Bronchial epithelial cell (primary cell): ENCODE measurements at regions not wholly inside any gene's neighbourhood (a gene's known extent, or its start where the extent isn't known, plus 50 kb on each side); places are given as distances from the start of the nearest gene placed in this dataset.

Experiments used
- DNase-seq: peaks from one replicate; pipeline ENCODE4 v3.0.0-alpha.2; 2010; ENCODE audit warnings: low read depth
- FAIRE-seq: peaks from 2 replicates; lab custom pipeline; 2011; peaks lifted over from hg19 to GRCh38; lab: Jason Lieb, UNC
- H3K27me3 ChIP-seq: 2 replicates; pipeline ENCODE4 v1.5.1; 2011; ENCODE audit warnings: low read length; ENCODE audit not compliant: control insufficient read depth, insufficient read depth
- H3K36me3 ChIP-seq: 2 replicates; pipeline ENCODE4 v1.5.1; 2011; ENCODE audit warnings: low read length; ENCODE audit not compliant: control insufficient read depth, insufficient read depth
- H3K4me3 ChIP-seq: 2 replicates; pipeline ENCODE4 v1.5.1; 2011; ENCODE audit warnings: mild to moderate bottlenecking, low read depth, low read length, control low read depth
- TF ChIP-seq, protein P1 (sequence below): IDR thresholded peaks from 2 replicates; pipeline ENCODE4 v1.5.1; 2011; ENCODE audit warnings: mild to moderate bottlenecking, moderate library complexity, low read length, control low read depth, inconsistent platforms; ENCODE audit not compliant: insufficient read depth, severe bottlenecking

DNA sequence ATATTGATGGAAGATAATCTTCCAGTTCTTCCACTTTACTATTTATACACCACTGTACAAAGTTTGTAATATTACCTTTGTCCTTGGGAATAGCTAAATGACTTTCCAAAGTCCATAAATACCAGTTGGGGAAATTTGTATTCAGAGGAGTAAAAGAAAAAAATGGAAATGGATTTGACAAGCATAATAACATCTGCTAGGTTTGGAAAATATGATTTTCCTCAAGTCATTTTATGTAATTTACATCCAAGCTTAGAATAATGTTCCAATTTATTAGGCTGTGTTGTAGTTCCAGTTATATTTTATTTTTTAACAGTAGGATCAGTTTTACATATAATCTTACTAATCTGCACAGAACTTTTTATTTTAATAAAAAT, 563.0 kb upstream of the PKDCC start:
- no peak for FAIRE-seq
- Histone ChIP-seq H3K36me3 (no peaks in the 10 kb centered on the region), H3K27me3 (no peaks in the 10 kb centered on the region), H3K4me3 (no peak overlapping the region)
- TF ChIP-seq, protein P1, sequence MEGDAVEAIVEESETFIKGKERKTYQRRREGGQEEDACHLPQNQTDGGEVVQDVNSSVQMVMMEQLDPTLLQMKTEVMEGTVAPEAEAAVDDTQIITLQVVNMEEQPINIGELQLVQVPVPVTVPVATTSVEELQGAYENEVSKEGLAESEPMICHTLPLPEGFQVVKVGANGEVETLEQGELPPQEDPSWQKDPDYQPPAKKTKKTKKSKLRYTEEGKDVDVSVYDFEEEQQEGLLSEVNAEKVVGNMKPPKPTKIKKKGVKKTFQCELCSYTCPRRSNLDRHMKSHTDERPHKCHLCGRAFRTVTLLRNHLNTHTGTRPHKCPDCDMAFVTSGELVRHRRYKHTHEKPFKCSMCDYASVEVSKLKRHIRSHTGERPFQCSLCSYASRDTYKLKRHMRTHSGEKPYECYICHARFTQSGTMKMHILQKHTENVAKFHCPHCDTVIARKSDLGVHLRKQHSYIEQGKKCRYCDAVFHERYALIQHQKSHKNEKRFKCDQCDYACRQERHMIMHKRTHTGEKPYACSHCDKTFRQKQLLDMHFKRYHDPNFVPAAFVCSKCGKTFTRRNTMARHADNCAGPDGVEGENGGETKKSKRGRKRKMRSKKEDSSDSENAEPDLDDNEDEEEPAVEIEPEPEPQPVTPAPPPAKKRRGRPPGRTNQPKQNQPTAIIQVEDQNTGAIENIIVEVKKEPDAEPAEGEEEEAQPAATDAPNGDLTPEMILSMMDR: no peak
- no peak for DNase-seq

DNA sequence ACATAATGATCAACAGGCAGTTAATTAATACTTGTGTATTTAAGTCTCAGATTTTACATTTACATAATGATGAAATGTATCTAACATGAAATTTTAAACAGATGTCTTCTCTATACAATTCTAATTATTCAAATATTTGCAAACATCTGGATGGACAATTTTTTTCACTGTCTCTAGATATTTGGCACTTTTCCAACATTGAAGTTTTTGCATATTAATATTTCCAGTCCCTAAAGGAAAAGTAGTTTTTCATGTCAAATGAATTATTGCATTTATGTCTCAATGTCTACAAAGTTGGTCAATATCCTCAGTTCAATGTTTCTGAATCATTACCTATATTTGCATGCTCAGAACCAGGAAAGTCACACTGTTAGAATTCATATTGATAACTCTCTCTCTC, 560.9 kb upstream of the PKDCC start:
- FAIRE-seq (no peak), DNase-seq (no peak)
- Histone ChIP-seq H3K36me3 (no peaks in the 10 kb centered on the region), H3K4me3 (no peak overlapping the region), H3K27me3 (no peaks in the 10 kb centered on the region)
- TF ChIP-seq, protein P1: no peak

DNA sequence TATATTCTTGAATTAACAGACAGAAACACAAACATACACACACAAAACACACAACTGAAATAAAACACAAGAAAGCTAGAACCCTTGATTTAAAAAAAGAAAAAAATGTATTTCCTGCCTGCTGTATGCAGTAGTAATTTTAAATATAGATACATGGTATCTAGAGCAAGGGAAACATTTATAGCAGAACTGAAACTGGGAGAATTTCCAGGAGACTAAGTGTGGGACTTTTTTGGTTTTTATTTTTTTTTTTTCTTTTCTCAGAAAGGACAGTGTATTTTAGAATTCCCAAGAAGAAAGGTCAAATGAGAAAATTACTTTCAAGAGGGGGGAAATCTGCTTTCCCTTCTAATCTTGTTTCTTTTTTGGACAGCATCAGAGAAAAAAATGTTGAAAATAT, 558.9 kb upstream of the PKDCC start:
- DNase-seq (no peak), FAIRE-seq (no peak)
- Histone ChIP-seq H3K4me3 (no peak overlapping the region), H3K27me3 (no peaks in the 10 kb centered on the region), H3K36me3 (no peaks in the 10 kb centered on the region)
- TF ChIP-seq, protein P1: no peak

DNA sequence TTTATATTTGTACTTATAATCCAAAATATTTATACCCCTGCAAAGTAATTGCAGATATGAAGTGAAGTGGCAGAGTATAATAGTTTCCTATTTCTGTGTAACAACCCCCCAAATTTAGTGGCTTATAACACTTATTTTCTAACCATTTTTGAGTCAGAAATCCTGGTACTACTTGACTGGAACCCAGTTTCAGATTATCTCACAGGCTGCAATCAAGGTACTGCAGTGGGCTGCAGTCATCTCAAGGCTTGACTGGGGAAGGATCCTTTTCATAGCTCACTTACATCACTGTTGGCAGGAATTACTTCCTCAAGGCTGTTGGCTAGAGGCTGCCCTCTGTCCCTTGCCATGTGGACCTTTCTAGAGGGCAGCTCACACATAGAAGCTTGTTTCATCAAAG, 558.2 kb upstream of the PKDCC start:
- TF ChIP-seq, protein P1: no peak
- H3K4me3 ChIP-seq: no peak overlapping the region
- no peaks in the 10 kb centered on the region for H3K27me3 ChIP-seq
- no peaks in the 10 kb centered on the region for H3K36me3 ChIP-seq
- FAIRE-seq (no peak), DNase-seq (no peak)

DNA sequence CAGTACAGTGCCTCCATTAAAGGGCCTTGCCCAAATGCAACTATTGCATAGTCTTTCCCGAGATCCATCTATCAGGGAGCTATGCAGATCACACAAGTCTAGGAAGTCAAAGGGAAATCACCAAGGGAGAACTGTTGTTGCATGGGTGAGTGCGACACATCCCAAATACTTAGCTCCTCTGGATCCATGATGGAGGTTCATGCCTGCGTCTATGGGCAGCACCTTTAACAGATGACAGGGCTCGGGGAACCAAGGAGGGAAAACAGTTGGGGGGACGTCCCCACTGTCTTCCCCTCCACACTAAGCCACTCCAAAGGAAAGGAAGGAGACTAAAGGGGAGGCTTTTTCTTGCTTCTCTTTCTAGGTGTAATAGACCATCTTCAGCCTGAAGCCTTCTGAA, 552.8 kb upstream of the PKDCC start:
- Histone ChIP-seq H3K27me3 (no peaks in the 10 kb centered on the region), H3K4me3 (no peak overlapping the region), H3K36me3 (no peaks in the 10 kb centered on the region)
- DNase-seq (no peak), FAIRE-seq (peak; percentile 7)
- TF ChIP-seq, protein P1: no peak

DNA sequence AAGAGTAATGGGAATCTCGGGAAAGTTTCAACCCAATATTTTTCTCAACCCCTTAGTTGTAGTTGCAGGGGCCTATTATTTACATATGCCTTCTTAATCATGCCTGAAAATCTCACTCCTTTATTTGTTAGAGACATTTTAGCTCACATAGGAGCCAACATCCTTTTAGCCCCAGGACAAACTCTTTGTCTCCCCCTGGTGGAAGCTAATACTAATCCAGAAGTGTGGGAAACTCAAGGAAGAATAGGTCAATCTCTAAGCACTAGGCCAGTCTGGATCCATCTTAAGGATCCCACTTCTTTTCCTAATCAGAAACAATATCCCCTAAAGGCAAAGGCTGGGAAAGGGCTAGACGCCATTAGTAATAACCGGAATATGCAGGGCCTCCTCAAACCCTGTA, 550.9 kb upstream of the PKDCC start:
- no peak for FAIRE-seq

More for the DNA sequence above, 550.9 kb upstream of the PKDCC start:
- TF ChIP-seq, protein P1: peak; percentile 4
- Histone ChIP-seq H3K36me3 (no peaks in the 10 kb centered on the region), H3K27me3 (no peaks in the 10 kb centered on the region), H3K4me3 (no peak overlapping the region)
- peak; percentile 1 for DNase-seq
